ENCODE measurements at regions not wholly inside any gene's neighbourhood (a gene's known extent, or its start where the extent isn't known, plus 50 kb on each side); places are given as distances from the start of the nearest gene placed in this dataset.

- DNase-seq, result no peak
Measured at GRCh38 chr19:30719999-30720345, 347.8 kb downstream of the ZNF536 start.

GRCh38 chr19:30719189-30719998 lies 347.2 kb downstream of the ZNF536 start:
- no peak for DNase-seq

- no peak for DNase-seq
Measured at GRCh38 chr19:30718707-30719106, 346.5 kb downstream of the ZNF536 start.

GRCh38 chr19:30718014-30718413 lies 345.8 kb downstream of the ZNF536 start:
- DNase-seq, result no peak

GRCh38 chr19:30717381-30717780 lies 345.2 kb downstream of the ZNF536 start:
- DNase-seq, result no peak

- DNase-seq, result no peak
Measured at GRCh38 chr19:30712431-30713337, 340.5 kb downstream of the ZNF536 start.

GRCh38 chr19:30711826-30712225 lies 339.6 kb downstream of the ZNF536 start:
- no peak for DNase-seq

GRCh38 chr19:30711296-30711695 lies 339.1 kb downstream of the ZNF536 start:
- DNase-seq, result no peak

- no peak for DNase-seq
Measured at GRCh38 chr19:30710721-30711120, 338.5 kb downstream of the ZNF536 start.

GRCh38 chr19:30708416-30709178 lies 336.4 kb downstream of the ZNF536 start:
- DNase-seq, result no peak

GRCh38 chr19:30704771-30705330 lies 332.7 kb downstream of the ZNF536 start:
- DNase-seq, result no peak

- DNase-seq, result no peak
Measured at GRCh38 chr19:30703645-30704044, 331.5 kb downstream of the ZNF536 start.

GRCh38 chr19:30701178-30701577 lies 329.0 kb downstream of the ZNF536 start:
- no peak for DNase-seq

- no peak for DNase-seq
Measured at GRCh38 chr19:30699871-30700280, 327.7 kb downstream of the ZNF536 start.

- DNase-seq, result no peak
Measured at GRCh38 chr19:30696514-30696913, 324.3 kb downstream of the ZNF536 start.

GRCh38 chr19:30695171-30695875 lies 323.1 kb downstream of the ZNF536 start:
- no peak for DNase-seq

GRCh38 chr19:30694156-30694755 lies 322.1 kb downstream of the ZNF536 start:
- DNase-seq, result no peak

GRCh38 chr19:30692879-30693503 lies 320.8 kb downstream of the ZNF536 start:
- DNase-seq, result no peak

GRCh38 chr19:30692181-30692811 lies 320.1 kb downstream of the ZNF536 start:
- DNase-seq, result peak; percentile 32 to 70

GRCh38 chr19:30691819-30692166 lies 319.6 kb downstream of the ZNF536 start:
- DNase-seq, result no peak
